ENCODE measurements at regions not wholly inside any gene's neighbourhood (a gene's known extent, or its start where the extent isn't known, plus 50 kb on each side); places are given as distances from the start of the nearest gene placed in this dataset.

DNA sequence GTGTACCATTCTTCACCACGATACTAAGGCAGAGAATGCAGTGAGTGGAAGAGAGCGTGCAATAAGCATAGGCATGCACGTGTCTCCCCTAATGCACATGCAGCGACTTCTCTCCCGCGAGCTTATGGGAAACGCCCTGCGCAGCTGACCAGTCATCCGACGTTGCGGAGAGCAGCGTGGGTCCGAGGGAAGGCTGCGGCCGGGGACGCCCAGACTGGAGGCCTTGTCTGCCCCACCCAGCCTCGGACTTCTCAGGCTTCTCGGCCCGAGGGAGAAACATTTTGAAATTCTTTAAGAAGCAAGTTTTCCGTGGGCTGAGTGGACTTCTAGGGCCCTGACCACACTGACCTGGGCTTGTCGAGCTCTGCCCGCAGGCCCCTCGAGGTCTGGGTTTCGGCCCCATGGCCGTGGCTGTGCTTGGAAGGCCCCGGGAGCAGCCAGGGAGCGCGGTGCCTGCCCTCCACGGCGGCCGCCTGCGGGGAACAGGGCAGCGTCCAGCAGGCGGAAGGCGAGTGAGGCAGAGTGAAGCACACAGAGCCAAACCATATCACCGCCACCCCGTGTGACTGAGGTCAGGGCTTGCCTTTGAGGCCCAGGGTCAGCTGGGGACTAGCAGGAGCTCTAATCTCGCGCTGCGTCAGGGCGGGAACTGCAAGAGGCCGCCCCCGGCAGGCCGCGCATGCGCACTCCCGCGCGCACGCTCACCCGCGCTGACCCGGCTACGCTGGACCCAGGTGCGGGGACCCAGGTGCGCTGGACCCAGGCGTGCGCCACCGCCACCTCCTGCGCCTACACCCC, 60.0 kb upstream of the IRX1 start:
- TF ChIP-seq, protein P1, sequence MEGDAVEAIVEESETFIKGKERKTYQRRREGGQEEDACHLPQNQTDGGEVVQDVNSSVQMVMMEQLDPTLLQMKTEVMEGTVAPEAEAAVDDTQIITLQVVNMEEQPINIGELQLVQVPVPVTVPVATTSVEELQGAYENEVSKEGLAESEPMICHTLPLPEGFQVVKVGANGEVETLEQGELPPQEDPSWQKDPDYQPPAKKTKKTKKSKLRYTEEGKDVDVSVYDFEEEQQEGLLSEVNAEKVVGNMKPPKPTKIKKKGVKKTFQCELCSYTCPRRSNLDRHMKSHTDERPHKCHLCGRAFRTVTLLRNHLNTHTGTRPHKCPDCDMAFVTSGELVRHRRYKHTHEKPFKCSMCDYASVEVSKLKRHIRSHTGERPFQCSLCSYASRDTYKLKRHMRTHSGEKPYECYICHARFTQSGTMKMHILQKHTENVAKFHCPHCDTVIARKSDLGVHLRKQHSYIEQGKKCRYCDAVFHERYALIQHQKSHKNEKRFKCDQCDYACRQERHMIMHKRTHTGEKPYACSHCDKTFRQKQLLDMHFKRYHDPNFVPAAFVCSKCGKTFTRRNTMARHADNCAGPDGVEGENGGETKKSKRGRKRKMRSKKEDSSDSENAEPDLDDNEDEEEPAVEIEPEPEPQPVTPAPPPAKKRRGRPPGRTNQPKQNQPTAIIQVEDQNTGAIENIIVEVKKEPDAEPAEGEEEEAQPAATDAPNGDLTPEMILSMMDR (IDR thresholded peaks at IDR 0.05; ENCODE audit: control extremely low read depth in 1 of 3, insufficient read depth in 1 of 3, low read depth in 1 of 3, low read length in 3 of 3): no peak
- TF ChIP-seq, protein P2, sequence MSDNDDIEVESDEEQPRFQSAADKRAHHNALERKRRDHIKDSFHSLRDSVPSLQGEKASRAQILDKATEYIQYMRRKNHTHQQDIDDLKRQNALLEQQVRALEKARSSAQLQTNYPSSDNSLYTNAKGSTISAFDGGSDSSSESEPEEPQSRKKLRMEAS (IDR thresholded peaks at IDR 0.05): no peak
- TF ChIP-seq POLR2A (IDR thresholded peaks at IDR 0.05; ENCODE audit: control extremely low read depth in 1 of 2, low read depth in 2 of 2, low read length in 2 of 2) (no peak), JUND (IDR thresholded peaks at IDR 0.05; ENCODE audit: low read length) (no peak), POLR2AphosphoS5 (IDR thresholded peaks at IDR 0.05; ENCODE audit: low read depth, low read length) (no peak), RBBP5 (IDR thresholded peaks at IDR 0.05; ENCODE audit: borderline replicate concordance, low read depth, low read length) (no peak), JUN (IDR thresholded peaks at IDR 0.05; ENCODE audit: low read depth, low read length) (no peak), KDM1A (IDR thresholded peaks at IDR 0.05; ENCODE audit: borderline replicate concordance, low read length) (no peak), EZH2 (IDR thresholded peaks at IDR 0.05; ENCODE audit: low read depth, low read length, severe bottlenecking) (no peak), EP300 (IDR thresholded peaks at IDR 0.05; ENCODE audit: borderline replicate concordance in 1 of 2, low read depth in 2 of 2, low read length in 2 of 2) (no peak), EGR1 (IDR thresholded peaks at IDR 0.05; ENCODE audit: borderline replicate concordance, low read depth, low read length) (no peak), RAD21 (IDR thresholded peaks at IDR 0.05 in 1 of 2, conservative IDR thresholded peaks at IDR 0.05 in 1 of 2; ENCODE audit: low read depth in 2 of 2, low read length in 2 of 2) (no peak)
- TF ChIP-seq, protein P3, sequence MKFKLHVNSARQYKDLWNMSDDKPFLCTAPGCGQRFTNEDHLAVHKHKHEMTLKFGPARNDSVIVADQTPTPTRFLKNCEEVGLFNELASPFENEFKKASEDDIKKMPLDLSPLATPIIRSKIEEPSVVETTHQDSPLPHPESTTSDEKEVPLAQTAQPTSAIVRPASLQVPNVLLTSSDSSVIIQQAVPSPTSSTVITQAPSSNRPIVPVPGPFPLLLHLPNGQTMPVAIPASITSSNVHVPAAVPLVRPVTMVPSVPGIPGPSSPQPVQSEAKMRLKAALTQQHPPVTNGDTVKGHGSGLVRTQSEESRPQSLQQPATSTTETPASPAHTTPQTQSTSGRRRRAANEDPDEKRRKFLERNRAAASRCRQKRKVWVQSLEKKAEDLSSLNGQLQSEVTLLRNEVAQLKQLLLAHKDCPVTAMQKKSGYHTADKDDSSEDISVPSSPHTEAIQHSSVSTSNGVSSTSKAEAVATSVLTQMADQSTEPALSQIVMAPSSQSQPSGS (IDR thresholded peaks at IDR 0.05; ENCODE audit: low read length): no peak
